GM18507 (cell line): ENCODE measurements at regions not wholly inside any gene's neighbourhood (a gene's known extent, or its start where the extent isn't known, plus 50 kb on each side); places are given as distances from the start of the nearest gene placed in this dataset.
"Not testable (repeated sequence)": the region's sequence is repeated elsewhere in the genome, so short reads cannot be mapped to it uniquely, and the experiment has no call there.

ENCODE experiments used
- DNase-seq: peaks from one replicate; pipeline ENCODE4 v3.0.0; 2011; ENCODE audit warnings: low read depth; ENCODE audit not compliant: insufficient read length; ENCODE audit errors: extremely low spot score
- FAIRE-seq: peaks from 2 replicates; lab custom pipeline; 2011; peaks lifted over from hg19 to GRCh38; lab: Jason Lieb, UNC

DNA sequence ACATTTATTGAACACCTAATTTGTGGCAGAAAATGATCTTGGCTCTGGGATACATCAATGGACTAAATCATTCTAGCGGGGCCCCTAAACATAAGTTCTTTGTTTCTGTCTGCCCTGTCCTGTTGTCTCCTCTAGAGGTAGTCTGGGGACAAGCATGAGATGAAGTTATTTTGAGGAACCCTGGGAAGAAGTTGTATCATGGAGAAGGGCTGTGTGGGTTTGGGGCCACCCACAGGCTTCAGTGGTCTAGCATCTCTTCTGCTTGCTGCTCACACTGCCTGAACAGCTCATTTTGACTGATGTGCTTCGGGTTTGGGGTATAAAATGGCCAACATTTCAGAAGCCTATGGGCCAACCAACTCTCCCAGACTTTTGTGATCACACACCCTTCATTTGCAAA, 50.3 kb upstream of the OSBPL11 start:
- DNase-seq, result no peak
- FAIRE-seq, result no peak

DNA sequence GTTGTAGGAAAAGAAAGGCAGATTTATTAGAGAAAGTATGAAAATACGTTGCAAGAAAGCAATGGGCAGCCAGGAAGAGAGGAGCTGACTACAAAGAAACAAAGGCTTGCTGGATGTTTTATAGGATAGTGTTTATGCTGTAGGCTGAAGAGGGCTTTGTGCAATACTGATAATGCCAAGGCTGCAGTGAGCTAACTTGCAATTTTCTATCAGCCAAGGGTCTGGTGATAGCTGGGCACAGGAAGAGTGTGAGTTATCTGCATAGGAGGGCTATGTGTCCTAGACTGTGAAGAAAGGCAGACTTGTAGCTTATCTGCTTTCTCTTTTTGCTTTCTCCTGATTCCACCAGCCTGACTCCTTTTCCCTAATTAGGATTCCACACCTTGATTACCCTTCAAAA, 51.3 kb upstream of the OSBPL11 start:
- FAIRE-seq (no peak), DNase-seq (no peak)

DNA sequence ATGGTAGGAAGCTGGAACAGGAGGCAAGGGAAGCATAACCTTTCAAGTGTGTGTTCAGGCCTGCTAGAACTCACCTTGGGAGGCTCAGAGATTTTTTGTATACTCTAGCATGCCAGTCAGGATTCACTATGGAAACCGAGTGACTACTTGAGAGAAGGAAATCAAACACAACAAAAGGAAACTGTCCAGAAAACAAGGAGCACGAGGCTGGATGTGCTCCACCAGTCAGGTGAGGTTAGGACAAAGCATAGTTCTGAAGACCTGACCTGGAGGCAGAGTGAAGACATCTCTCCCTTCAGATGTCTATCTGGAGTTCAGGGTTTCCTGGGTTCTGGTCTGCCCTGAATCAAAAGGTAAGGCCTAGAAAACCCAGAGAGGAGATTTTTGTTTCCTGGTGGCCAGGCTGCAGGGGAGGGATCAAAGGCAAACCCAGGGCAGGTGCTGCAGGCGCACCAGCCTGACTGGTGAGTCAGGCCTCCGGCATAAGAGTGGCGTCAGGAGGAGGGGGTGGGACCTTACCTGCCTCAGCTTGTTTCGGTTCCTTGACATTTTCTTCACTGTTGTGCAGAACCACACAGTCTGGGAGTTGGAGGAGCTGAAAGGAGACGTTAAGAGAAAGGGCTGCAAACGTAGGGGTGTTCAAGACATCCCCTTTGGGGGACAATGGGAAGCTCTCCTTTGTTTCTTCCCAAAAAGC, 52.2 kb upstream of the OSBPL11 start:
- DNase-seq (no peak), FAIRE-seq (no peak)

DNA sequence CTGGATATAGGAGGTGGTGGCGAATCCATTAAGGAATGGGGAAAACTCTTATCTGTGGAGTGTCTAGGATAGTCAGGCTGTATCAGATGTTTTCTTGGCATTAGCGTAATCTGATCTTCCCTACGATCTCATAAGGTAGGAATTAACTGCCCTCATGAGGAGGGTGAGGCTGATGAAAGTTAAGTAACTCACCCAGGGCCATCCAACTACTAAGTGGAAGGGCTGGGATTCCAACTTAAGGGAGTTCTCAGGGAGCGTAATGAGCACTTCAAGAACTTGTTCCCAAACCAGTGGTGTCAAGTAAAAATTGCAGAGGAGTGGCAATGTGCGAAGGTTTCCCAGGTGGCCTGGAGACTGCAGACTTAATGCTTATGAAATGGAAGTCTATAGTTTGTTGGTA, 55.9 kb upstream of the OSBPL11 start:
- no peak for DNase-seq
- no peak for FAIRE-seq

GRCh38 chr3:125652349-125652748, 57.1 kb upstream of the OSBPL11 start:
- DNase-seq, result no peak
- no peak for FAIRE-seq

DNA sequence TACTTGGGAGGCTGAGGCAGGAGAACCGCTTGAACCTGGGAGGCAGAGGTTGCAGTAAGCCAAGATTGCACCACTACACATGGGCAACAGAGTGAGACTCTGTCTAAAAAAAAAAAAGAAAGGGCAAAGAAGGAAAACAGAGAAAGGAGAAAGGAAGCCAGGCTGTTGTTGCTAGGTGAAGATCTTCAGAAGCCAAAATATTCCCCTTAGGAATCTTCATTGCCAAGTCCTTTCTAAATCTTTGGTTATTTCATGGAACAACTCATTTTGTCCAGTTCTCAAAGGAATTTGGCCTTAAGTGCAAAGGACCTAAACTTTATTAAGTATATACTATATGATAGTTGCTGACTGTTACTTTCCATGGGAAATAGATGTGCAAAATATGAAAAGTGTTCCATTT, 59.2 kb upstream of the OSBPL11 start:
- no peak for FAIRE-seq
- no peak for DNase-seq

- DNase-seq (no peak), FAIRE-seq (no peak)
These were observed 67.4 kb upstream of the OSBPL11 start for GRCh38 chr3:125662675-125663074.

- DNase-seq (no peak), FAIRE-seq (no peak)
These were observed 75.1 kb upstream of the OSBPL11 start for GRCh38 chr3:125670352-125670751.

DNA sequence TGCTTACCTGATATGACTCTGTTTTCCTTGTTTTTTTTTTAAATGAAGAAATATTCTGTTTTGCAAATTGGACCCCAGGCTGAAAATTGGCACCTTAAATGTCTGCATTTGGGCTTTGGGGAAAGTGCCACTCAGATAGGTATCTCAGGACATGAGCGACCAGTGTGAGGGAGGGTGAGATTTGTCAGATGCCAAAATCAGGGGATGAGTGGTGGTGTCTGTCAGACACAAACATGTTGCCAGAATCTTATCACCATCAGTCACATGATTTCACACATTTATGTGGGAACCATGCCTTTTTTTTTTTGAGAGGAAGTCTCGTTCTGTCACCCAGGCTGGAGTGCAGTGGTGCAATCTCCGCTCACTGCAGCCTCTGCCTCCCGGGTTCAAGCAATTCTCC, 75.6 kb upstream of the OSBPL11 start:
- FAIRE-seq (no peak), DNase-seq (no peak)

- DNase-seq (no peak), FAIRE-seq (no peak)
These were observed 76.4 kb upstream of the OSBPL11 start for GRCh38 chr3:125671461-125672243.

- DNase-seq (no peak), FAIRE-seq (no peak)
These were observed 80.5 kb upstream of the OSBPL11 start for GRCh38 chr3:125675791-125676190.

DNA sequence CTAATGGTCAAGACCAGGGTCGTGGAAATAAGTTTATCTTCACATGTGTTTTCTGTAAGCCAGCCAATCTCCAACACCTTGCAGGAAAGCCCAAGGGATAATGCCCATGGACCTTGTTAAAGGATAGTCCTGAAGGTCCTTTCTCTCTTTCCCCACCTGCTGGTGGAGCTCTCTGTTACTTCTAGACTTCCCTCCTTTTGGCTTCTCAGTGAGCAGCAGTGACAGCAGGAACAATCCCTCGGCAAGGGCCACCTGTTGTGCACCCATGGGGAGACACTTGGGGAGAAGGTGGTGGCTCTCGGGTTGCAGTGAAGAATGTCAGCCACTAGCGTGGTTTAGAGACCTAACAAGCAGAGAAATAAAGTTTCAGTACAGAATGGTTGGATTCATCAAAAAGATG, 84.0 kb upstream of the OSBPL11 start:
- FAIRE-seq (no peak), DNase-seq (no peak)

DNA sequence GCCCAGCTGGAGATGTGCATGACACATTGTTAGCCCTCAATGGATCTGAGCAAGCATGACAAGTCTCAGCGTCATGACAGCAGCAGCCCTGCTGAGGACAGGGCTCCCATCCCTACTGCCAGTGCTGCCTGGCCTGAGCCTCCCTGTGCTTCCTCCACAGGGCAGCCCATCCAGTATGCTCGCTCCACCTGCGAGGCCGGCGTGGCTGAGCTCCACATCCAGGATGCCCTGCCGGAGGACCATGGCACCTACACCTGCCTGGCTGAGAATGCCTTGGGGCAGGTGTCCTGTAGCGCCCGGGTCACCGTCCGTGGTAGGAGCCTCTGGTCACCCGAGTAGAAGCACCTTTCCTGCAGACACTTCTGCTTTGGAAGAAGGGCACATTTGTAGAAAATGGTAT, 85.8 kb upstream of the OSBPL11 start:
- DNase-seq, result no peak
- FAIRE-seq, result no peak

DNA sequence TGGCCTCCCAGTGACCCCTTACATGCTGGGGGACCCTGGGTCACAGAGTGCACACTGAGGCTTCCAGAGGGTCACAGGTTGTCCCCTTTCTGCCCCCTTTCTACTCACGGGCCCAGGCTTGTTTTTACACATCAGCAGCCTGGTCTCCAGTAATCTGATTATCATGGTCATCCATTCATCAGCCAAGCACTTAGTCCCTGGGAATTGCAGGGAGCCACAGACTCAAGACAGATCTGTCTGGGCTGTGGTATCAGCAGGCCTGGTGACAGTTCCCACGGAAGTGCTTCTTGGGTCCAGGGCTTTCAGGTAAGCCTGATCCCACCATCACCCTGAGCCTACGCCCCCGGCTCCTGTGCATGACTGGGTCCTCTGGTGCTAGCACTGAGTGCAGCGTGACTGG, 86.6 kb upstream of the OSBPL11 start:
- DNase-seq, result not testable (repeated sequence)

DNA sequence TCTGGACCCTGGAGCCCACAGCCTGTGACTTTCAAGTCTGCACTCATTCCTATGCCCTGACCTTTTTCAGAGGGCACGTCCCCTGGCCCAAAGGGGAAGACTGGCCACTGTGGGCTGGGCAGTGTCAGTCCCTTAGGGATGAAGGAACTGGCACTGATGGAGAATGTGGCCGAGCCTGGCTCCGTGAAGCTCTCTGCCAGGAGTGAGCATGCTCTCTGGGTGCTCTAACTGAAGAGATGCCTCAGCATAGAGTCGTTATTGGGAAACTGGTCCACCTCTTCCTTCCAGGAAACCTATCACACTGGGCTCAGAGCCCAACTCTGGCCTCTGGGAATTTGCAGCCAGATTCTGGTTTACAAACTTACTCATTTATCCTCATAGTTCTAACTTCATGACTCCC, 87.3 kb upstream of the OSBPL11 start:
- DNase-seq, FAIRE-seq: not testable (repeated sequence)

More for the DNA sequence above, 86.6 kb upstream of the OSBPL11 start:
- not testable (repeated sequence) for FAIRE-seq

DNA sequence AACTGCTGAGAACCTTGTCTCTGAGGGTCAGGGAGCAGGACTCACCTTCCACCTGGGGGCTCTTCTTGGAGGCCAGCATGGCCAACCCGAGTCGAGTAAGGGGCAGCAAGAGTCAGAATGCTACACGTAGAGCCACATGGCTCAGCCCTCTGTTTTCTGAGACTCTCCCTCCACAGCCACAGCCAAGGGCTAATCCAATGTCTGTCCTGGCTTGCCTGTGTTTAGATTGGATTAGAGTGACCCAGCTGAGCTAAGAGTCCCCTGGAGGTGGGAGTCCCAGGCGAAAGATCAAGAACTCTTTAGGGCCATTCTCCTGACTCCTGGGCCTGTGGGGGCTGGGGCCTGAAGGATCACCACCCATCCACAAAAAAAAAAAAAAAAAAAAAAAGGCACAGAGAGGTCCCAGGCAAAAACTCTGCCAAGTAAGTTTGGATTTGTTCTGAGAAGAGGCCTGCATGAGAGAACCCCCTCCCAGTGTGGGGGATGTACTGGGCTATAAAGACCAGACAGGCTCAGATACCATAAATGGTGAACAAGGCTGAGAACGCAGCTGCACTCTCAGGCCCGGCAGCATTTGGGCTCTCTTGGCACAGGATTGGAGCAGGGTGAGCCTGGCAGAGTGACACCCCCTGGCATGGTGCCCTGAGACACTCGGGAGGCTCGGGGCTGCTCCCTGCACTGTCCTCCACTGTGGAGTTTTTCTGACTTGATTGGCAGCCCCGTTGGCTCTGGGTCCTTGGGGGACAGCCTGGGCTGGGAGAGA, 88.0 kb upstream of the OSBPL11 start:
- DNase-seq (no peak), FAIRE-seq (no peak)

GRCh38 chr3:125684199-125684598, 88.9 kb upstream of the OSBPL11 start:
- no peak for FAIRE-seq
- DNase-seq, result no peak

DNA sequence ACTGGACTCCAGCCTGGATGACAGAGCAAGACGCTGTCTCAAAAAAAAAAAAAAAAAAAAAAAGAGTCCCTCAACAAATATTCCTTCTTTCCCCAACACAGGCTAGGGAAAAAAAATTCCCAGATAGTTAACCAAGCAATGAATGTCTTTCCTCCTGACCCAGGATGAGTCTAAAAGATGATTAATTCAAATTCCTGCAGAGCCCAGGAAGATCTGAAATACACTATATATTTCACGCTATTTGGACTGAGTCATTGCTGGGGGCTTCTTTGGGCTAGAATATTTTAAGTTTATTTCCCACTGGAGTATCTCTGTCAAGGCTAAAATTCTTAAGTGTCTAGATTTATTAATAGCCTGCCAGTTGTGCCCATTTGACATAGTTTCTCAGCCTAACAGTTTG, 90.4 kb upstream of the OSBPL11 start:
- not testable (repeated sequence) for DNase-seq, FAIRE-seq

DNA sequence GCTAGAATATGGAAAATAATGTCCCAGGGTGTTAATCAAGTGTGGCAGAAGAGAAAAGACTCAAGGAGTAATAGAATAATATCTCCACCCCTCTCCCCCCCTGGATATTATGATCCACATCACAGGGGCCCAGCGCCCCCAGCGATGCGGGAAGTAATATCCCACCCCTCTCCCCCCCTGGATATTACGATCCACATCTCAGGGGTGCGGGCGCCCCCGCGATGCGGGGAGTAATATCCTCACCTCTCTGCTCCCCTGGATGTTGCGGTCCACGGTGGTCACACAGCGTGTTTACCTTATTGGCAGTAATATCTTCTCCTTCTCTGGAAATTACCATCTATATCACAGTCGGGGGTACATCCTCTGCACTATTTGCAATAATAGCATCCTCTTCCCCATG, 97.1 kb upstream of the OSBPL11 start:
- no peak for DNase-seq
- FAIRE-seq, result no peak

GRCh38 chr3:125693887-125694286, 98.6 kb upstream of the OSBPL11 start:
- DNase-seq (no peak), FAIRE-seq (no peak)
